ENCODE measurements at regions not wholly inside any gene's neighbourhood (a gene's known extent, or its start where the extent isn't known, plus 50 kb on each side); places are given as distances from the start of the nearest gene placed in this dataset.

GRCh38 chr16:35386619-35387018 lies 1927.2 kb downstream of the TP53TG3F start:
- Histone ChIP-seq H3K36me3 (replicated peaks in 1 of 2; ENCODE audit: control extremely low read depth in 1 of 2, control insufficient read depth in 1 of 2, extremely low read depth in 1 of 2, insufficient read depth in 2 of 2, low read length in 1 of 2) (no peaks in the 10 kb centered on the region), H3K4me3 (ENCODE audit: control extremely low read depth in 1 of 5, extremely low read depth in 1 of 5, insufficient read depth in 1 of 5, low read depth in 2 of 5, low read length in 4 of 5) (no peak overlapping the region), H3K9me3 (ENCODE audit: control extremely low read depth in 1 of 3, control insufficient read depth in 2 of 3, insufficient read depth in 1 of 3, low read length in 2 of 3) (peaks cover 0 to 10% (median 2%) of the 10 kb centered on the region in 3 donors), H3K27me3 (replicated peaks in 1 of 4; ENCODE audit: control extremely low read depth in 1 of 4, control insufficient read depth in 3 of 4, insufficient read depth in 4 of 4, low read length in 3 of 4) (no peaks in the 10 kb centered on the region), H4K20me1 (ENCODE audit: control insufficient read depth, insufficient read depth, low read length, poor library complexity, severe bottlenecking) (no peaks in the 10 kb centered on the region), H3K4me1 (ENCODE audit: control insufficient read depth in 2 of 2, insufficient read depth in 2 of 2, low read length in 2 of 2) (no peaks in the 10 kb centered on the region), H3K9ac (ENCODE audit: low read length) (no peak overlapping the region), H3K4me2 (replicated peaks; ENCODE audit: low read depth, low read length, poor library complexity, severe bottlenecking) (no peak overlapping the region), H3K79me2 (ENCODE audit: control insufficient read depth, insufficient read depth, low read length) (no peaks in the 10 kb centered on the region), H3K27ac (ENCODE audit: low read length in 2 of 2) (no peak overlapping the region), H2AFZ (ENCODE audit: insufficient read depth, low read depth, low read length, poor library complexity, severe bottlenecking) (no peak overlapping the region)
- Mint-ChIP-seq H3K27ac (no peak overlapping the region), H3K4me1 (no peaks in the 10 kb centered on the region), H3K9me3 (ENCODE audit: insufficient read depth) (no peaks in the 10 kb centered on the region), H3K27me3 (no peaks in the 10 kb centered on the region), H3K4me3 (no peak overlapping the region)
- POLR2A ChIA-PET = no interaction called here
- TF ChIP-seq EZH2 (IDR thresholded peaks at IDR 0.05; ENCODE audit: borderline replicate concordance, insufficient read depth, low read depth, low read length, poor library complexity, severe bottlenecking) = no peak
- intact Hi-C loops (cut with micrococcal nuclease) = no loop called here
- WGBS (ENCODE audit: insufficient coverage) = no CpG with 5 or more reads among the region's 2 CpGs
- ATAC-seq (ENCODE audit: low read depth) (no peak), DNase-seq (no peak)
- CTCF ChIA-PET = no interaction called here

- ChIA-PET POLR2A (no interaction called here), CTCF (no interaction called here)
- Mint-ChIP-seq H3K9me3 (ENCODE audit: insufficient read depth) (no peaks in the 10 kb centered on the region), H3K4me3 (no peak overlapping the region), H3K27me3 (no peaks in the 10 kb centered on the region), H3K27ac (no peak overlapping the region), H3K4me1 (no peaks in the 10 kb centered on the region)
- TF ChIP-seq EZH2 (IDR thresholded peaks at IDR 0.05; ENCODE audit: borderline replicate concordance, insufficient read depth, low read depth, low read length, poor library complexity, severe bottlenecking) (no peak), CTCF (IDR thresholded peaks at IDR 0.05) (peak; percentile 30)
- H3K79me2 ChIP-seq (ENCODE audit: control insufficient read depth, insufficient read depth, low read length) = no peaks in the 10 kb centered on the region
- no peaks in the 10 kb centered on the region for H4K20me1 ChIP-seq (ENCODE audit: control insufficient read depth, insufficient read depth, low read length, poor library complexity, severe bottlenecking)
- H3K4me3 ChIP-seq (ENCODE audit: control extremely low read depth in 1 of 5, extremely low read depth in 1 of 5, insufficient read depth in 1 of 5, low read depth in 2 of 5, low read length in 4 of 5) = no peak overlapping the region
- WGBS (ENCODE audit: insufficient coverage) = 50% methylated on average over 8 of the region's 10 CpGs
- no peaks in the 10 kb centered on the region for H3K36me3 ChIP-seq (replicated peaks in 1 of 2; ENCODE audit: control extremely low read depth in 1 of 2, control insufficient read depth in 1 of 2, extremely low read depth in 1 of 2, insufficient read depth in 2 of 2, low read length in 1 of 2)
- no peak overlapping the region for H2AFZ ChIP-seq (ENCODE audit: insufficient read depth, low read depth, low read length, poor library complexity, severe bottlenecking)
- no peaks in the 10 kb centered on the region for H3K27me3 ChIP-seq (replicated peaks in 1 of 4; ENCODE audit: control extremely low read depth in 1 of 4, control insufficient read depth in 3 of 4, insufficient read depth in 4 of 4, low read length in 3 of 4)
- H3K4me1 ChIP-seq (ENCODE audit: control insufficient read depth in 2 of 2, insufficient read depth in 2 of 2, low read length in 2 of 2) = no peaks in the 10 kb centered on the region
- DNase-seq = peak; percentile 25
- H3K9me3 ChIP-seq (ENCODE audit: control extremely low read depth in 1 of 3, control insufficient read depth in 2 of 3, insufficient read depth in 1 of 3, low read length in 2 of 3) = peaks cover 0 to 43% (median 4%) of the 10 kb centered on the region in 3 donors
- no peak for ATAC-seq (ENCODE audit: low read depth)
- H3K4me2 ChIP-seq (replicated peaks; ENCODE audit: low read depth, low read length, poor library complexity, severe bottlenecking) = no peak overlapping the region
- intact Hi-C loops (cut with micrococcal nuclease) = no loop called here
- no peak overlapping the region for H3K27ac ChIP-seq (ENCODE audit: low read length in 2 of 2)
- no peak overlapping the region for H3K9ac ChIP-seq (ENCODE audit: low read length)
Measured at GRCh38 chr16:35391328-35391727, 1931.9 kb downstream of the TP53TG3F start.

Measured in B cell (primary cell).